HUES48 (cell line): ENCODE measurements at regions not wholly inside any gene's neighbourhood (a gene's known extent, or its start where the extent isn't known, plus 50 kb on each side); places are given as distances from the start of the nearest gene placed in this dataset.
"Not testable (repeated sequence)": the region's sequence is repeated elsewhere in the genome, so short reads cannot be mapped to it uniquely, and the experiment has no call there.

ENCODE experiments used
- H3K27ac ChIP-seq: one replicate; pipeline ENCODE4 v1.7.0; 2013; ENCODE audit warnings: low read depth, low read length, inconsistent platforms
- H3K27me3 ChIP-seq: 2 replicates; pipeline ENCODE4 v1.6.1; 2013; ENCODE audit warnings: mild to moderate bottlenecking, low read length; ENCODE audit not compliant: control insufficient read depth, insufficient read depth
- H3K36me3 ChIP-seq: 2 replicates; pipeline ENCODE4 v1.6.1; 2013; ENCODE audit warnings: low read length; ENCODE audit not compliant: control insufficient read depth, insufficient read depth
- H3K4me1 ChIP-seq: 2 replicates; pipeline ENCODE4 v1.6.1; 2013; ENCODE audit warnings: mild to moderate bottlenecking, low read length; ENCODE audit not compliant: control insufficient read depth, insufficient read depth
- H3K4me3 ChIP-seq: 2 replicates; pipeline ENCODE4 v1.5.1; 2013; ENCODE audit warnings: mild to moderate bottlenecking, low read depth, low read length
- H3K9ac ChIP-seq: 2 replicates; pipeline ENCODE4 v1.6.1; 2013; ENCODE audit warnings: mild to moderate bottlenecking, low read depth, low read length, moderate library complexity
- H3K9me3 ChIP-seq: 2 replicates; pipeline ENCODE4 v1.6.1; 2013; ENCODE audit warnings: low read length; ENCODE audit not compliant: control insufficient read depth, insufficient read depth

- no peak overlapping the region for H3K27ac ChIP-seq
- H3K9ac ChIP-seq: no peak overlapping the region
- H3K4me1 ChIP-seq: peaks cover 39% of the 10 kb centered on the region
- no peaks in the 10 kb centered on the region for H3K9me3 ChIP-seq
- H3K4me3 ChIP-seq: no peak overlapping the region
- H3K36me3 ChIP-seq: no peaks in the 10 kb centered on the region
- H3K27me3 ChIP-seq: no peaks in the 10 kb centered on the region
These were observed 262.9 kb upstream of the MAP2 start for GRCh38 chr2:209160800-209161588.

- H3K9me3 ChIP-seq: no peaks in the 10 kb centered on the region
- H3K4me3 ChIP-seq: no peak overlapping the region
- no peaks in the 10 kb centered on the region for H3K36me3 ChIP-seq
- no peaks in the 10 kb centered on the region for H3K27me3 ChIP-seq
- no peak overlapping the region for H3K27ac ChIP-seq
- H3K4me1 ChIP-seq: peaks cover 29% of the 10 kb centered on the region
- no peak overlapping the region for H3K9ac ChIP-seq
These were observed 261.7 kb upstream of the MAP2 start for GRCh38 chr2:209162129-209162528.

DNA sequence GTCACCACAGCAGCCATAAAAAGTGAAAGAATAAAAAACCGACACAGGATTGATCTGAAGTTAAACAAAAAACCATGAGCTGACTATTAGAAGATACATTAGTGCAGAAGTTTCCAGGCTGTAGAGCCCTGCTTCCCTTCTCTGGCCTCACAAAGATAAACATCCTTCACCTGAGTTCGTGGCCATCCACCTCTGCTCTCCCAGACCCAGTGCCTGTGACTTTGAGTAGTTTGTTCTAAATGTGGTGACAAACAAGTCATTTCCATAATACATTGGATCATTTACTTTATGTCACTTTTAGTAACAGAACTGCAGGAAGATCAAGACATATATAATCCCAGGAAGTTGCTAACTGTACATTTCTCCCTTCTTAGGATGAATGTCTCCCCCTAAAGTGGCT is 241.9 kb upstream of the MAP2 start:
- Histone ChIP-seq H3K27me3 (no peaks in the 10 kb centered on the region), H3K27ac (no peak overlapping the region), H3K36me3 (no peaks in the 10 kb centered on the region), H3K4me1 (no peaks in the 10 kb centered on the region), H3K9ac (no peak overlapping the region), H3K9me3 (no peaks in the 10 kb centered on the region), H3K4me3 (no peak overlapping the region)

DNA sequence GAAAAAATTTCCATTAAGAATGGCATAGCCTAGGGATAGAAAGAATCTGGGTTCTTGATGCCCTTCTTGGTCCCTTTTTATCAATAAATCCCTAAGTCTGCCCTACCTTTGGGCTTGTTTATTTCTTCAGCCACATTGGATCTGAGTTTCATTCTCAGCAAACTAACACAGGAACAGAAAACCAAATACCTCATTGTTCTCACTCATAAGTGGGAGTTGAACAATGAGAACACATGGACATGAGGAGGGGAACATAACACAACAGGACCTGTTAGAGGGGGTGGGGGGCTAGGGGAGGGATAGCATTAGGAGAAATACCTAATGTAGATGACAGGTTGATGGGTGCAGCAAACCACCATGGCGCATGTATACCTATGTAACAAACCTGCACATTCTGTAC is 237.0 kb upstream of the MAP2 start:
- not testable (repeated sequence) for H3K36me3 ChIP-seq, H3K9ac ChIP-seq, H3K27ac ChIP-seq, H3K27me3 ChIP-seq, H3K9me3 ChIP-seq, H3K4me3 ChIP-seq, H3K4me1 ChIP-seq

DNA sequence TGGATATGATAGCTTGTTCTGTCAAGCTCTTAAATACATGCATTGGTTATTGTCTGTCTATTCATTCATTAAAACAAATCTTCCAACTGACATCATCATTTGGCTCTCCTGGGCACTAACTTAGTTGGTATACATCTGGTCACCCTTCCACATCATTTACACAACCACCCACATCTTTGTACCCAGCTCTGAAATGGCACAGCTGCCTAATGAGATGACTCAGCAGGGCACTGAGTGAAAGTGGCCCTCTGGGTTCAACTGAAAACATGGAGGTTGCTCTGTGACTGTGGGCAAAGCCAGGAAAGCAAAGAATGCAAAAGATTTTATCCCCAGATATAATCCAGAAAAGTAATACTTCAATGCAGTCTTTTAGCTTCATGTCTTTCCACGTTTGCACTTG is 234.0 kb upstream of the MAP2 start:
- Histone ChIP-seq H3K36me3 (no peaks in the 10 kb centered on the region), H3K9me3 (no peaks in the 10 kb centered on the region), H3K9ac (no peak overlapping the region), H3K27me3 (no peaks in the 10 kb centered on the region), H3K27ac (no peak overlapping the region), H3K4me1 (peaks cover 11% of the 10 kb centered on the region; the same call in 1 of the 2 replicates), H3K4me3 (no peak overlapping the region)

GRCh38 chr2:209191139-209191538 is 232.7 kb upstream of the MAP2 start:
- Histone ChIP-seq H3K36me3 (no peaks in the 10 kb centered on the region), H3K27me3 (no peaks in the 10 kb centered on the region), H3K4me3 (no peak overlapping the region), H3K9me3 (no peaks in the 10 kb centered on the region), H3K27ac (no peak overlapping the region), H3K9ac (no peak overlapping the region), H3K4me1 (peaks cover 11% of the 10 kb centered on the region; the same call in 1 of the 2 replicates)

GRCh38 chr2:209194717-209195116 is 229.1 kb upstream of the MAP2 start:
- H3K4me3 ChIP-seq: no peak overlapping the region
- peaks cover 11% of the 10 kb centered on the region; the same call in 1 of the 2 replicates for H3K4me1 ChIP-seq
- H3K36me3 ChIP-seq: no peaks in the 10 kb centered on the region
- H3K27ac ChIP-seq: no peak overlapping the region
- no peaks in the 10 kb centered on the region for H3K9me3 ChIP-seq
- no peak overlapping the region for H3K9ac ChIP-seq
- H3K27me3 ChIP-seq: no peaks in the 10 kb centered on the region

DNA sequence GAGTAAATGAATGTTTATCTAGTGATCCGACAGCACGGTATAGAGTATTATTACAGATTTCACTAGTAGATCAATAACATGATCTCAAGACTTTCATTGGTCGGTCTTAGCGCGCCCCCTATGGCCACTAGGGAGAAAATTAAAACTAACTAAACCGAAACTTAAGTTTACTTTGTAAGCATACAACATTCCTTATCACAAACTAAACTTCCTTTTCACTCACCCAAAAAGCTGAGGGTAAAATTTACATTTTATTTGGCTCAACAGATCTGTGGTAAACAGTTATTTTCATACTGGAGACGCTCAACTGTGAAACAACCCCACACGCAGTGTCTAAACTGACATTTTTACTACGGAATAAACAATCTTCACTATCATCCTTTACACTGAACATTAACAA is 215.6 kb upstream of the MAP2 start:
- H3K27me3 ChIP-seq: no peaks in the 10 kb centered on the region
- H3K9ac ChIP-seq: peak overlapping the region; percentile 10; the same call in 1 of the 2 replicates
- peak overlapping the region; percentile 60 for H3K4me3 ChIP-seq
- H3K9me3 ChIP-seq: no peaks in the 10 kb centered on the region
- no peaks in the 10 kb centered on the region for H3K36me3 ChIP-seq
- H3K4me1 ChIP-seq: no peaks in the 10 kb centered on the region
- no peak overlapping the region for H3K27ac ChIP-seq

GRCh38 chr2:209209943-209210342 is 213.9 kb upstream of the MAP2 start:
- Histone ChIP-seq H3K27me3 (no peaks in the 10 kb centered on the region), H3K9ac (no peak overlapping the region), H3K9me3 (no peaks in the 10 kb centered on the region), H3K4me3 (peak overlapping the region; percentile 60; the same call in 1 of the 2 replicates), H3K36me3 (no peaks in the 10 kb centered on the region), H3K27ac (no peak overlapping the region), H3K4me1 (no peaks in the 10 kb centered on the region)

DNA sequence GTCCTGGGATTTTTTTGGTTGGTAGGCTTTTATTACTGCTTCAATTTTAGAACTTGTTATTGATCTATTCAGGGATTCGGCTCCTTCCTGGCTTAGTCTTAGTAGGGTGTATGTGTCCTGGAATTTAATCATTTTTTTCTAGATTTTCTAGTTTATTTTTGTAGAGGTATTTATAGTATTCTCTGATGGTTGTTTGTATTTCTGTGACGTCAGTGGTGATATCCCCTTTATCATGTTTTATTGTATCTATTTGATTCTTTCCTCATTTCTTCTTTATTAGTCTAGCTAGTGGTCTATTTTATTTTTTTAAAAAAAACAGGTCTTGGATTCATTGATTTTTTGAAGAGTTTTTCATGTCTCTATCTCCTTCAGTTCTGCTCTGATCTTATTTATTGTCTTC is 193.3 kb upstream of the MAP2 start:
- Histone ChIP-seq H3K36me3 (no peaks in the 10 kb centered on the region), H3K4me1 (peaks cover 10% of the 10 kb centered on the region), H3K9me3 (no peaks in the 10 kb centered on the region), H3K4me3 (no peak overlapping the region), H3K27ac (no peak overlapping the region), H3K9ac (no peak overlapping the region), H3K27me3 (no peaks in the 10 kb centered on the region)

- Histone ChIP-seq H3K36me3 (no peaks in the 10 kb centered on the region), H3K27ac (no peak overlapping the region), H3K9me3 (0 out of 2 replicates have a peak, but pooled peaks cover 4% of the 10 kb centered on the region), H3K4me1 (peaks cover 9% of the 10 kb centered on the region), H3K4me3 (no peak overlapping the region), H3K27me3 (no peaks in the 10 kb centered on the region), H3K9ac (no peak overlapping the region)
These were observed 187.5 kb upstream of the MAP2 start for GRCh38 chr2:209236377-209236776.
